MM.1S (cell line): ENCODE measurements at regions not wholly inside any gene's neighbourhood (a gene's known extent, or its start where the extent isn't known, plus 50 kb on each side); places are given as distances from the start of the nearest gene placed in this dataset.

Experiments
- DNase-seq: peaks from one replicate; pipeline ENCODE4 v3.0.0-alpha.2; 2015
- H2AFZ ChIP-seq: fragments of 300-600 bp; sonication (generic); 2 replicates; pipeline ENCODE4 v1.6.0; 2016; ENCODE audit warnings: antibody characterized with exemption, low read length
- H3F3A ChIP-seq: fragments of 300-600 bp; sonication (generic); 2 replicates; pipeline ENCODE4 v1.6.1; 2016; ENCODE audit warnings: mild to moderate bottlenecking, antibody characterized with exemption, low read length, moderate library complexity, mixed read lengths; ENCODE audit not compliant: insufficient read depth
- H3K27ac ChIP-seq: fragments of 300-600 bp; sonication (generic); 2 replicates; pipeline ENCODE4 v1.5.1; 2016; ENCODE audit warnings: mild to moderate bottlenecking, low read length
- H3K27me3 ChIP-seq: fragments of 300-600 bp; sonication (generic); replicated peaks from 2 replicates; pipeline ENCODE4 v1.6.0; 2016; ENCODE audit warnings: low read length; ENCODE audit not compliant: insufficient read depth
- H3K36me3 ChIP-seq: fragments of 300-600 bp; sonication (generic); replicated peaks from 2 replicates; pipeline ENCODE4 v1.6.1; 2016; ENCODE audit warnings: mild to moderate bottlenecking, low read length, mixed read lengths; ENCODE audit not compliant: insufficient read depth
- H3K4me1 ChIP-seq: fragments of 300-600 bp; sonication (generic); 2 replicates; pipeline ENCODE4 v1.6.1; 2016; ENCODE audit warnings: low read length, mixed read lengths
- H3K4me2 ChIP-seq: fragments of 300-600 bp; sonication (generic); 2 replicates; pipeline ENCODE4 v1.6.0; 2016; ENCODE audit warnings: low read depth, low read length
- H3K4me3 ChIP-seq: fragments of 300-600 bp; sonication (generic); 2 replicates; pipeline ENCODE4 v1.5.1; 2016; ENCODE audit warnings: low read length, mixed read lengths
- H3K79me2 ChIP-seq: fragments of 300-600 bp; sonication (generic); 2 replicates; pipeline ENCODE4 v1.6.1; 2016; ENCODE audit warnings: mixed run types, low read length, mixed read lengths
- H3K9ac ChIP-seq: fragments of 300-600 bp; sonication (generic); 2 replicates; pipeline ENCODE4 v1.6.1; 2016; ENCODE audit warnings: low read length, mixed read lengths
- H3K9me2 ChIP-seq: fragments of 300-600 bp; sonication (generic); replicated peaks from 2 replicates; pipeline ENCODE4 v1.6.1; 2016; ENCODE audit warnings: mild to moderate bottlenecking, low read length, mixed read lengths; ENCODE audit not compliant: insufficient read depth
- H3K9me3 ChIP-seq: fragments of 300-600 bp; sonication (generic); replicated peaks from 2 replicates; pipeline ENCODE4 v1.6.1; 2016; ENCODE audit warnings: mild to moderate bottlenecking, low read length, mixed read lengths; ENCODE audit not compliant: insufficient read depth
- H4K20me1 ChIP-seq: fragments of 300-600 bp; sonication (generic); 2 replicates; pipeline ENCODE4 v1.6.1; 2016; ENCODE audit warnings: mild to moderate bottlenecking, low read length, moderate library complexity, mixed read lengths; ENCODE audit not compliant: insufficient read depth
- EZH2 ChIP-seq: fragments of 300-600 bp; sonication (generic); optimal IDR thresholded peaks from 2 replicates; pipeline ENCODE3; 2017; ENCODE audit warnings: low read depth, mild to moderate bottlenecking, antibody characterized with exemption, low read length, mixed read lengths
- EZH2phosphoT487 ChIP-seq: fragments of 300-600 bp; sonication (generic); IDR thresholded peaks from 2 replicates; pipeline ENCODE4 v1.6.1; 2018; ENCODE audit warnings: antibody characterized with exemption, low read length
- TF ChIP-seq, protein P1 (sequence below): fragments of 300-600 bp; sonication (generic); IDR thresholded peaks from 2 replicates; pipeline ENCODE4 v1.5.1; 2016; ENCODE audit warnings: antibody characterized with exemption, low read length, mixed read lengths

DNA sequence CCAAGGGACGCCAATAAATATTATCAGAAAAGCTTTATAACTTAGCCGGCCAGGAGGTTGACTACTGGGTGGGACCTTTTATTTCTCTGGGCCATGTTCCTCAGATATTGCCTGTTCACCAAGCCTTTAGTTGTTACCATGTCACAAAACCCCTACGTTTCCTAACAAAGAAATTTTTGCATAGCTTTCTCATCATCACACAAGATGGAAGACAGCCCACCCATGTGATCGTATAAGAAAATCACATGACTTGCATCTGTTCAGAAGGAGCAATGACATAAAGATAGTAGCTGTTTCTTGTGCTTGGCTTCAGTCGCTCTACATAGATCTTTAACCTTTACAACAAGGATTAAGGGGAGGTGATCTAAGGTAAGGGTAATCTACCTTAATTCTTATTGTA lies 88.9 kb upstream of the NGF start:
- H2AFZ ChIP-seq = no peak overlapping the region
- H3K27me3 ChIP-seq = no peaks in the 10 kb centered on the region
- no peaks in the 10 kb centered on the region for H3K9me2 ChIP-seq
- no peaks in the 10 kb centered on the region for H3K79me2 ChIP-seq
- no peaks in the 10 kb centered on the region for H3F3A ChIP-seq
- H3K9ac ChIP-seq = no peak overlapping the region
- TF ChIP-seq, protein P1, sequence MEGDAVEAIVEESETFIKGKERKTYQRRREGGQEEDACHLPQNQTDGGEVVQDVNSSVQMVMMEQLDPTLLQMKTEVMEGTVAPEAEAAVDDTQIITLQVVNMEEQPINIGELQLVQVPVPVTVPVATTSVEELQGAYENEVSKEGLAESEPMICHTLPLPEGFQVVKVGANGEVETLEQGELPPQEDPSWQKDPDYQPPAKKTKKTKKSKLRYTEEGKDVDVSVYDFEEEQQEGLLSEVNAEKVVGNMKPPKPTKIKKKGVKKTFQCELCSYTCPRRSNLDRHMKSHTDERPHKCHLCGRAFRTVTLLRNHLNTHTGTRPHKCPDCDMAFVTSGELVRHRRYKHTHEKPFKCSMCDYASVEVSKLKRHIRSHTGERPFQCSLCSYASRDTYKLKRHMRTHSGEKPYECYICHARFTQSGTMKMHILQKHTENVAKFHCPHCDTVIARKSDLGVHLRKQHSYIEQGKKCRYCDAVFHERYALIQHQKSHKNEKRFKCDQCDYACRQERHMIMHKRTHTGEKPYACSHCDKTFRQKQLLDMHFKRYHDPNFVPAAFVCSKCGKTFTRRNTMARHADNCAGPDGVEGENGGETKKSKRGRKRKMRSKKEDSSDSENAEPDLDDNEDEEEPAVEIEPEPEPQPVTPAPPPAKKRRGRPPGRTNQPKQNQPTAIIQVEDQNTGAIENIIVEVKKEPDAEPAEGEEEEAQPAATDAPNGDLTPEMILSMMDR = no peak
- TF ChIP-seq EZH2phosphoT487 = no peak
- DNase-seq = no peak
- no peaks in the 10 kb centered on the region for H3K4me1 ChIP-seq
- H3K9me3 ChIP-seq = no peaks in the 10 kb centered on the region
- no peak overlapping the region for H3K4me2 ChIP-seq
- H3K27ac ChIP-seq = no peak overlapping the region
- H4K20me1 ChIP-seq = no peaks in the 10 kb centered on the region
- H3K4me3 ChIP-seq = no peak overlapping the region
- H3K36me3 ChIP-seq = no peaks in the 10 kb centered on the region

DNA sequence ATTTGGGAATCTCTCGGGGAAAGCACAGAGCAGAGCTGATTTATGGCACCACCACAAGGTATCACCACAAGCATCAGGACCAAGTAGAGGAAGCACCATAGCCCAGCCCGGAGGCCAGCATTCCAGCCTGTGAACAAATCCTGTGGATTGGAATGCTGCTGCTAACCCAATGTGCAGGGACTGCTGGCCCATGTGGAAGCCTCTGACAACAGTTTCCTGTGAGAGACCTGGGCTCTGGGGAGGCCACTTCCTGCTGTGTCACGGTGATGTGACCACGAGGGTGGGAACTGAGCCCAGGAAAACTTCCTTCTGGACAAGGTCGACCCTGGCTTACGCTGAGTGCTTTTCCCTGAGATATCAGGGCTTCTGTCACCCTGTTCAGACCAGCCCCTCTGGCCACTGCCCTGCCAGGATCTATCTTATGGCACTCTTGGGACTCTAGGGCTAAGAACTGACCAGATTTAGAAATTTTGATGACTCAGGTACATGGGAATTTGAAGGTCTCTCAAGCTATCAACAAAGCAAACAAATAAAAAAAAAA lies 88.3 kb upstream of the NGF start:
- no peaks in the 10 kb centered on the region for H3F3A ChIP-seq
- H3K4me1 ChIP-seq = no peaks in the 10 kb centered on the region
- no peaks in the 10 kb centered on the region for H4K20me1 ChIP-seq
- no peak overlapping the region for H3K27ac ChIP-seq
- no peaks in the 10 kb centered on the region for H3K9me2 ChIP-seq
- H3K36me3 ChIP-seq = no peaks in the 10 kb centered on the region
- TF ChIP-seq, protein P1 = no peak
- TF ChIP-seq EZH2 = no peak
- no peak for TF ChIP-seq EZH2phosphoT487
- no peak for DNase-seq
- no peak overlapping the region for H3K4me3 ChIP-seq
- no peaks in the 10 kb centered on the region for H3K9me3 ChIP-seq
- no peak overlapping the region for H2AFZ ChIP-seq
- no peaks in the 10 kb centered on the region for H3K27me3 ChIP-seq
- no peaks in the 10 kb centered on the region for H3K79me2 ChIP-seq
- H3K9ac ChIP-seq = no peak overlapping the region
- H3K4me2 ChIP-seq = no peak overlapping the region

DNA sequence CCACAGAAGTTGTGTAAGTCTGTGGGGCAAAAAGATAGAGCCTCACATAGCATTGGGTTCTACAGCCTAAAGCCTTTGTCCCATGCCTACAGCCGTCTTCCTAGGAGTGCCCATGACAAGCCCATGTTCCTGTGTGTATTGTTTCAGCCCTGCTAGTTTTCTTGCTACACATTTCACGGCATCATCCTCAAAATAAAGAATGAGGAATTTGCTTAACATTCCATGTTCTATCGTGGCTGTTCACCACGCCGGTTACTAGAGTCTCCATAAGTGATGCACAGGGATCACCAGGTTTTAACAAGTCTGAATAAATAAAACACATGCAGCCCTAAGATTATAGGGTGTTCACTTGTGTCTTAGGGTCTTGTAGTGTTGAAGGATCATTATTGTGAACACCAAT lies 87.4 kb upstream of the NGF start:
- H3K9me2 ChIP-seq = no peaks in the 10 kb centered on the region
- no peak overlapping the region for H3K27ac ChIP-seq
- H3K9ac ChIP-seq = no peak overlapping the region
- H3K4me2 ChIP-seq = no peak overlapping the region
- no peak overlapping the region for H2AFZ ChIP-seq
- H3K9me3 ChIP-seq = no peaks in the 10 kb centered on the region
- H3K79me2 ChIP-seq = no peaks in the 10 kb centered on the region
- H3K36me3 ChIP-seq = no peaks in the 10 kb centered on the region
- H3K27me3 ChIP-seq = no peaks in the 10 kb centered on the region
- H4K20me1 ChIP-seq = no peaks in the 10 kb centered on the region
- TF ChIP-seq, protein P1 = no peak
- no peak for TF ChIP-seq EZH2
- no peak for TF ChIP-seq EZH2phosphoT487
- no peak for DNase-seq
- no peaks in the 10 kb centered on the region for H3F3A ChIP-seq
- no peak overlapping the region for H3K4me3 ChIP-seq
- H3K4me1 ChIP-seq = no peaks in the 10 kb centered on the region
